ENCODE measurements at regions not wholly inside any gene's neighbourhood (a gene's known extent, or its start where the extent isn't known, plus 50 kb on each side); places are given as distances from the start of the nearest gene placed in this dataset.

GRCh38 chr6:6907286-6907685 is 200.5 kb upstream of the RREB1 start:
- H3K9me3 Mint-ChIP-seq (ENCODE audit: low read depth, unreplicated experiment), result no peaks in the 10 kb centered on the region
- H3K36me3 Mint-ChIP-seq (ENCODE audit: insufficient read depth, unreplicated experiment), result no peaks in the 10 kb centered on the region
- H3K27me3 Mint-ChIP-seq (ENCODE audit: unreplicated experiment), result no peaks in the 10 kb centered on the region
- no peak overlapping the region for H3K27ac Mint-ChIP-seq (ENCODE audit: unreplicated experiment)
- H3K4me3 Mint-ChIP-seq (ENCODE audit: low read depth, unreplicated experiment), result no peak overlapping the region
- BruUV-seq (replicated peaks), result no TSS peak
- CTCF ChIA-PET, result no interaction called here
- no peak for DNase-seq
- intact Hi-C loops (cut with micrococcal nuclease; ENCODE audit: unreplicated experiment), result no loop called here
- TF ChIP-seq, protein P1, sequence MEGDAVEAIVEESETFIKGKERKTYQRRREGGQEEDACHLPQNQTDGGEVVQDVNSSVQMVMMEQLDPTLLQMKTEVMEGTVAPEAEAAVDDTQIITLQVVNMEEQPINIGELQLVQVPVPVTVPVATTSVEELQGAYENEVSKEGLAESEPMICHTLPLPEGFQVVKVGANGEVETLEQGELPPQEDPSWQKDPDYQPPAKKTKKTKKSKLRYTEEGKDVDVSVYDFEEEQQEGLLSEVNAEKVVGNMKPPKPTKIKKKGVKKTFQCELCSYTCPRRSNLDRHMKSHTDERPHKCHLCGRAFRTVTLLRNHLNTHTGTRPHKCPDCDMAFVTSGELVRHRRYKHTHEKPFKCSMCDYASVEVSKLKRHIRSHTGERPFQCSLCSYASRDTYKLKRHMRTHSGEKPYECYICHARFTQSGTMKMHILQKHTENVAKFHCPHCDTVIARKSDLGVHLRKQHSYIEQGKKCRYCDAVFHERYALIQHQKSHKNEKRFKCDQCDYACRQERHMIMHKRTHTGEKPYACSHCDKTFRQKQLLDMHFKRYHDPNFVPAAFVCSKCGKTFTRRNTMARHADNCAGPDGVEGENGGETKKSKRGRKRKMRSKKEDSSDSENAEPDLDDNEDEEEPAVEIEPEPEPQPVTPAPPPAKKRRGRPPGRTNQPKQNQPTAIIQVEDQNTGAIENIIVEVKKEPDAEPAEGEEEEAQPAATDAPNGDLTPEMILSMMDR (IDR thresholded peaks at IDR 0.05; ENCODE audit: unreplicated experiment), result no peak
- no peaks in the 10 kb centered on the region for H3K4me1 Mint-ChIP-seq (ENCODE audit: low read depth, unreplicated experiment)

- no peaks in the 10 kb centered on the region for H3K36me3 Mint-ChIP-seq (ENCODE audit: insufficient read depth, unreplicated experiment)
- CTCF ChIA-PET, result no interaction called here
- H3K4me1 Mint-ChIP-seq (ENCODE audit: low read depth, unreplicated experiment), result no peaks in the 10 kb centered on the region
- TF ChIP-seq, protein P1 (IDR thresholded peaks at IDR 0.05; ENCODE audit: unreplicated experiment), result no peak
- H3K27me3 Mint-ChIP-seq (ENCODE audit: unreplicated experiment), result no peaks in the 10 kb centered on the region
- H3K9me3 Mint-ChIP-seq (ENCODE audit: low read depth, unreplicated experiment), result no peaks in the 10 kb centered on the region
- intact Hi-C loops (cut with micrococcal nuclease; ENCODE audit: unreplicated experiment), result no loop called here
- no TSS peak for BruUV-seq (replicated peaks)
- DNase-seq, result no peak
- no peak overlapping the region for H3K27ac Mint-ChIP-seq (ENCODE audit: unreplicated experiment)
- H3K4me3 Mint-ChIP-seq (ENCODE audit: low read depth, unreplicated experiment), result no peak overlapping the region
Observed at GRCh38 chr6:6908121-6908520, 199.6 kb upstream of the RREB1 start.

DNA sequence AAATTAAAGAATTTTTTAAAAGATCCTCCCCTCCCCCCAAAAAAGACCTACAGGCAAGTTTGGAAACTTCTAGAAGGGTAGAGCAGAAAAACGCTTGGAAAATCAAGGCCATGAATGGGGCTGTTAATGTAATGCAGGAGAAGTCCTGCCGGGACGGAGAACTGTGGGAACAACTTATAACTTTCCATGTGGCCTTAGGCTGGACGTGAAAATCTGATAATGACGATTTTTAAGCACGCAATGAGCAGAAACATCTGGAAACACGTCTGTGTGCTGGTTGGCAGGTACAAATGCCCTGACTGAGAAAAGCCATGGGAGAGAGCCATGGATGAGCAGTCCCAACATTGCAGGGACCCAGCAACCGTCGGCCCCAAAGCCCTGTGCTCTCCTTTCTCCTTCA is 198.7 kb upstream of the RREB1 start:
- Mint-ChIP-seq H3K9me3 (ENCODE audit: low read depth, unreplicated experiment) (no peaks in the 10 kb centered on the region), H3K27me3 (ENCODE audit: unreplicated experiment) (no peaks in the 10 kb centered on the region), H3K36me3 (ENCODE audit: insufficient read depth, unreplicated experiment) (no peaks in the 10 kb centered on the region), H3K4me3 (ENCODE audit: low read depth, unreplicated experiment) (no peak overlapping the region), H3K4me1 (ENCODE audit: low read depth, unreplicated experiment) (no peaks in the 10 kb centered on the region), H3K27ac (ENCODE audit: unreplicated experiment) (no peak overlapping the region)
- DNase-seq, result no peak
- BruUV-seq (replicated peaks), result no TSS peak
- intact Hi-C loops (cut with micrococcal nuclease; ENCODE audit: unreplicated experiment), result no loop called here
- TF ChIP-seq, protein P1 (IDR thresholded peaks at IDR 0.05; ENCODE audit: unreplicated experiment), result no peak
- CTCF ChIA-PET, result no interaction called here

- intact Hi-C loops (cut with micrococcal nuclease; ENCODE audit: unreplicated experiment), result no loop called here
- CTCF ChIA-PET, result interaction anchor here (0.7 kb wide), 1 partner anchor 123 kb away, joined by 5 read pairs; no protein-coding TSS in a partner anchor
- no peaks in the 10 kb centered on the region for H3K36me3 Mint-ChIP-seq (ENCODE audit: insufficient read depth, unreplicated experiment)
- no peak overlapping the region for H3K4me3 Mint-ChIP-seq (ENCODE audit: low read depth, unreplicated experiment)
- DNase-seq, result no peak
- no peaks in the 10 kb centered on the region for H3K4me1 Mint-ChIP-seq (ENCODE audit: low read depth, unreplicated experiment)
- BruUV-seq (replicated peaks), result no TSS peak
- TF ChIP-seq, protein P1 (IDR thresholded peaks at IDR 0.05; ENCODE audit: unreplicated experiment), result no peak
- H3K9me3 Mint-ChIP-seq (ENCODE audit: low read depth, unreplicated experiment), result no peaks in the 10 kb centered on the region
- no peak overlapping the region for H3K27ac Mint-ChIP-seq (ENCODE audit: unreplicated experiment)
- H3K27me3 Mint-ChIP-seq (ENCODE audit: unreplicated experiment), result no peaks in the 10 kb centered on the region
Observed at GRCh38 chr6:6910734-6911295, 196.9 kb upstream of the RREB1 start.

Data from Calu3 (cell line).